ENCODE measurements at regions not wholly inside any gene's neighbourhood (a gene's known extent, or its start where the extent isn't known, plus 50 kb on each side); places are given as distances from the start of the nearest gene placed in this dataset.

DNA sequence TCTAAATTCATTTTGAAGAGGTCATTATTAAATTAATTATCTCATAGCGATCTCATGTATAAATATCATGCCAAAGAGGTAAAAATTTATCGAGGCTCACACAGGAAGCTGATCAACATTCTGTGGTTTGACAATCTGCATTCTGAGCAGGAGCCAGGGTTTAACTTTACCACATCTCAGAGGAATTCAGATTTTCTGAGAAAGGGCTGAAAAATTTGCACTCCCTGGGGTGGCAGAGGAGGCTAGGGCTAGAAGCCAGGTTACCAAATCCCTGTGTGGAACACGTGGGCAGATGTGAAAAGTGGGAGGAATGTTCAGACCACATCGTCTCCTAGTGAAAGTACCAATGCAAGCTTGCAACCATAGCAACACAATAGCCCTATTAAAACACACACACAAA is 63.5 kb upstream of the CTLA4 start:
- H3K27me3 ChIP-seq (ENCODE audit: control insufficient read depth, insufficient read depth, low read length) = no peaks in the 10 kb centered on the region
- peaks cover 13% of the 10 kb centered on the region for H3K9me3 ChIP-seq (ENCODE audit: control insufficient read depth, low read depth, low read length)
- 100% methylated on average over 1 of the region's 4 CpGs for WGBS (ENCODE audit: insufficient coverage, low lambda C conversion rate)
- H3K36me3 ChIP-seq (ENCODE audit: control insufficient read depth, insufficient read depth, low read length) = no peaks in the 10 kb centered on the region
- no peak for DNase-seq
- no peak overlapping the region for H3K27ac ChIP-seq (ENCODE audit: low read length)
- no peak overlapping the region for H3K4me3 ChIP-seq (ENCODE audit: low read length)
- no peaks in the 10 kb centered on the region for H3K4me1 ChIP-seq (ENCODE audit: control insufficient read depth, insufficient read depth, low read length)

DNA sequence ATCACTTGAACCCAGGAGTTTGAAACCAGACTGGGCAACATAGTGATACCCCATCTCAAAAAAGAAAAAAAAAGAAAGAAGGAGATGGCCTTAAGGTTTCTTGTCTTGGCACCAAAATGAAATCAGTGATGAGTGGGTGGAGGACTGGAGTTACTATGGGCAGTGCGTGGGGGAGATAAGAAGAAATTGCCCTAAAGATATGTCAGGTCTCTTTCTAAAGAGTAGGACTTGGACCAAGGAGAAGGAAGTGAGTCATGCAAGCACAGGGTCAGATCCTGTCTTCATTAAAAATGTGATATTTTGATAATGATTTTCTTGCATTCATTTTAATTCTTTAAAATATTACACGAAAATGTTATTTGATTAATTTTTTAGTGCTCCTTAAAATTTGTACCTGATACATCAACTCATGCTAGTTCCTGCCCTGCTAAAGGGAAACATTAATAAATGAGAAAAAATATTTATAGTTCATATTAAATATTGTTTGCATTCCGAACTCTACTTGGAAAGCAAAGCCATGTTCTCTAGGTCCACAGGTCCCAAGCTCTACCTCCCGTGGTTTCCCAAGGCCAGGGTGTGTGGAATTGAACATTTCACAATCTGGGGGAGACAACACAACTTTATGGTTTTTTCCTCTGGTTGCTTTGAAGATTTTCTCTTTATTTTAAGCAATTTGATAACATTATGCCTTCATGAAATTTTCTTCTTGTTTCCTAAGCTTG is 62.6 kb upstream of the CTLA4 start:
- Histone ChIP-seq H3K36me3 (ENCODE audit: control insufficient read depth, insufficient read depth, low read length) (no peaks in the 10 kb centered on the region), H3K27me3 (ENCODE audit: control insufficient read depth, insufficient read depth, low read length) (no peaks in the 10 kb centered on the region), H3K27ac (ENCODE audit: low read length) (no peak overlapping the region), H3K4me1 (ENCODE audit: control insufficient read depth, insufficient read depth, low read length) (no peaks in the 10 kb centered on the region), H3K4me3 (ENCODE audit: low read length) (no peak overlapping the region), H3K9me3 (ENCODE audit: control insufficient read depth, low read depth, low read length) (peaks cover 13% of the 10 kb centered on the region)
- no peak for DNase-seq
- WGBS (ENCODE audit: insufficient coverage, low lambda C conversion rate) = 88% methylated on average over 2 of the region's 4 CpGs

DNA sequence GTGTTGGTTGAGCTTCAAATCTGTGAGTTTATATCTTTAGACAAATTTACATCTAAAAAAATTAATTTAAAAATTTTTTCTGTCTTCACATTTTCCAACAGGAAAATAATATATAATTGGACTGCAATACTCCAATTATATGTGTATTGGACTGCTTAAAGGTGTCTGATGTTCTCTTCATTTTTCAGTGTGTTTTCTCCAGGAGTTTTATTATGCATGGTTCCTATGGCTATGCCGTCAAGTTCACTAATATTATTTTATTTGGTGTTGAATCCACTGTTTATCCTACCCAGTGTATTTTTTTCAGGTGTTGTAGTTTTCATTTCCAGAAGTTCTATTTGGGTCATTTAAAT is 62.1 kb upstream of the CTLA4 start:
- no peak for DNase-seq
- H3K27ac ChIP-seq (ENCODE audit: low read length) = no peak overlapping the region
- no peak overlapping the region for H3K4me3 ChIP-seq (ENCODE audit: low read length)
- no peaks in the 10 kb centered on the region for H3K36me3 ChIP-seq (ENCODE audit: control insufficient read depth, insufficient read depth, low read length)
- no peaks in the 10 kb centered on the region for H3K4me1 ChIP-seq (ENCODE audit: control insufficient read depth, insufficient read depth, low read length)
- no peaks in the 10 kb centered on the region for H3K27me3 ChIP-seq (ENCODE audit: control insufficient read depth, insufficient read depth, low read length)
- peaks cover 11% of the 10 kb centered on the region for H3K9me3 ChIP-seq (ENCODE audit: control insufficient read depth, low read depth, low read length)
- WGBS (ENCODE audit: insufficient coverage, low lambda C conversion rate) = 83% methylated on average over 1 of the region's 1 CpG

DNA sequence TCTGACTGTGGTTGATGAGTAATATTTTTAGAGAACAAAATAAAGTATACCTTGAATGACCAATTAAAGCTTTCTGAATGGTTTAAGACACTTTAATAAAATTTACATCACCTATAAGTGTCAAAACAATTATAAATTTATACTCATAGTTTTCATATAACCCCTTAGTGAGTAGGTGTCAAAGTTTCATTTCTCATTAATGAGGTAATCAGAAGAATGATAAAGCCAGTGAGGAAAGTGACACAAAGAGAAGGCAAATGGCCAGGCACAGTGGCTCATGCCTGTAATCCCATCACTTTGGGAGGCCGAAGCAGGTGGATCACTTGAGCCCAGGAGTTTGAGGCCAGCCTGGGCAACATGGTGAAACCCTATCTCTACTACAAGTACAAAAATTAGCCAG is 60.8 kb upstream of the CTLA4 start:
- Histone ChIP-seq H3K36me3 (ENCODE audit: control insufficient read depth, insufficient read depth, low read length) (no peaks in the 10 kb centered on the region), H3K4me3 (ENCODE audit: low read length) (no peak overlapping the region), H3K27me3 (ENCODE audit: control insufficient read depth, insufficient read depth, low read length) (no peaks in the 10 kb centered on the region), H3K9me3 (ENCODE audit: control insufficient read depth, low read depth, low read length) (peaks cover 8% of the 10 kb centered on the region), H3K27ac (ENCODE audit: low read length) (no peak overlapping the region), H3K4me1 (ENCODE audit: control insufficient read depth, insufficient read depth, low read length) (peaks cover 10% of the 10 kb centered on the region)
- no CpG with 5 or more reads among the region's 1 CpG for WGBS (ENCODE audit: insufficient coverage, low lambda C conversion rate)
- no peak for DNase-seq

DNA sequence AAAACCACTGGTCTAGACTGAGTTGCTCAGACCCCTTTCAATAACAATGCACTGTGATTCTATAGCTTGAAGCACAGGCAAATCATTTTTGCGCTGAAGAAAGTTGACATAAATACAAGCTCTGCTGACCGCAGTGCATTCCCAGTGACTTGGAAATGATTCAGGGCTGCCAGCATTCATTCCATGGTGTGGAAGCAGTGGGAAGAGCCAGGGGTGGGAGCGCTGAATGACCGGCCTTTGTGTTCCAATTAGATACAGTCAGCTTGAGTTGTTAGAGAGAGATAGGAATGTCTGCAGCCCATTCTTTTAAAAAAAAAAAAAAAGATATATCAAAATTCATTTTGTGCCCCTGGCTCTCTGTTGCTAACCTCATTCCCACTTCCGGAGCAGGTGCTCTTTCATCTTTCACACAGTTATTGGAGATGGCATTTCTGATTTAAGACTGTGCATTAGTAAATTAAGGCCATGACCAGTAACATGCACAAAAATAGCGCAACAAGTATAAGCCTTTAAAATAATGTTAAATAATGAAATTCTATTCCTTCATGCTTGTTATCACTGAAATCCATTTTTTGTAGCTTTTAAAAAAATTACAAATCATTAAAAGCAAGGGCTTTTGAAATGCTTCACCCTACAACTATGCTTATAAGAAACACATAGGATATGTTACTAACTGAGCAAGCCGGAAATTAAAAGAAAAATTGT is 59.4 kb upstream of the CTLA4 start:
- H3K4me3 ChIP-seq (ENCODE audit: low read length) = no peak overlapping the region
- no peaks in the 10 kb centered on the region for H3K27me3 ChIP-seq (ENCODE audit: control insufficient read depth, insufficient read depth, low read length)
- 86% methylated on average over 2 of the region's 7 CpGs for WGBS (ENCODE audit: insufficient coverage, low lambda C conversion rate)
- H3K36me3 ChIP-seq (ENCODE audit: control insufficient read depth, insufficient read depth, low read length) = no peaks in the 10 kb centered on the region
- no peak overlapping the region for H3K27ac ChIP-seq (ENCODE audit: low read length)
- H3K4me1 ChIP-seq (ENCODE audit: control insufficient read depth, insufficient read depth, low read length) = peaks cover 24% of the 10 kb centered on the region
- no peak for DNase-seq
- H3K9me3 ChIP-seq (ENCODE audit: control insufficient read depth, low read depth, low read length) = peaks cover 7% of the 10 kb centered on the region

DNA sequence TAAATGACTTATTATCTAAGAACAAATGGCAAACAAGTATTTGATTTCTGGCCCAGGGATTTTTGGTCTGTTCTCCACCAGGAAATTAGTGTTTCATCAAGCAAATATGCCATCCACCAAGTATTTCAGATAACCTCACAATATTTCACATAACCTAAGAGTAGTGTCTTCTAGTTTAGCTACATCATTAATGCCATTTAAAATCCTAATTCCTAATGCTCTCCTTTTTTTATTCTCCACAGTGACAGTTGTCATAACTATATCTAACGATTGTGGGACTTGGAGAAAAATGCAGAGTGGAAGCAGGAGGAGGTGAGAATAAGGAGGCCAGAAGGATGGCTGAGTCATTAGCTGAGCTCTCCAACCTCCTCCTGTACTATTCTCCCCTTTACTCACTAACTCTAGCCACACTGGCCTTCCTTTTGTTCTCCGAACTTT is 58.5 kb upstream of the CTLA4 start:
- Histone ChIP-seq H3K9me3 (ENCODE audit: control insufficient read depth, low read depth, low read length) (peaks cover 6% of the 10 kb centered on the region), H3K4me3 (ENCODE audit: low read length) (no peak overlapping the region), H3K27me3 (ENCODE audit: control insufficient read depth, insufficient read depth, low read length) (no peaks in the 10 kb centered on the region), H3K4me1 (ENCODE audit: control insufficient read depth, insufficient read depth, low read length) (peaks cover 33% of the 10 kb centered on the region), H3K27ac (ENCODE audit: low read length) (no peak overlapping the region), H3K36me3 (ENCODE audit: control insufficient read depth, insufficient read depth, low read length) (no peaks in the 10 kb centered on the region)
- DNase-seq = no peak
- no CpG with 5 or more reads among the region's 2 CpGs for WGBS (ENCODE audit: insufficient coverage, low lambda C conversion rate)

DNA sequence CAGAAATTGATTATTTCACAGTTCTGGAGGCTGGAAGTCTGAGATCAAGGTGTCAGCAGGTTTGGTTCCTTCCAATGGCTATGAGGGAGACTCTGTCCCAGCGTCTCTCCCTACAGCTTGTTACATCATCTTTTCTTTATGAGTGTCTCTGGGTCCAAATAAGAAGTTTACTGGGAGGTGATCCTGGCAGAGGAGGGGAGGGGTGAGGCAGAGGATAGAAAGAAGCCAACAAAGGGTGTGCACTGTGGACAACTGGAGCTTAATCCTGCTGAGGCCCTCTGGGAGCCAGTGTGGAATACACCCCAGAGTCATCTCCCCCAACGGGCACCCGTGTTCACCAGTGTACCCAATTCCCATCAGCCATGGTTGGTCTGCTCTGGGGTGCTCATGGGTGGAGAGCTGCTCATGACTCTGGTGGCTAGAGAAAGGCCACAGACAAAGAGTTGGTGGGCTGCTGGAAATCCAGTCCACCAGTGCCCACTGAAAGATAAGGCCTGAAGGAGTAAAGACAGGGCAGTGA is 57.5 kb upstream of the CTLA4 start:
- H3K27ac ChIP-seq (ENCODE audit: low read length) = no peak overlapping the region
- H3K4me1 ChIP-seq (ENCODE audit: control insufficient read depth, insufficient read depth, low read length) = peaks cover 42% of the 10 kb centered on the region
- DNase-seq = no peak
- WGBS (ENCODE audit: insufficient coverage, low lambda C conversion rate) = no CpG with 5 or more reads among the region's 3 CpGs
- H3K4me3 ChIP-seq (ENCODE audit: low read length) = no peak overlapping the region
- H3K27me3 ChIP-seq (ENCODE audit: control insufficient read depth, insufficient read depth, low read length) = no peaks in the 10 kb centered on the region
- peaks cover 2% of the 10 kb centered on the region for H3K9me3 ChIP-seq (ENCODE audit: control insufficient read depth, low read depth, low read length)
- H3K36me3 ChIP-seq (ENCODE audit: control insufficient read depth, insufficient read depth, low read length) = no peaks in the 10 kb centered on the region

DNA sequence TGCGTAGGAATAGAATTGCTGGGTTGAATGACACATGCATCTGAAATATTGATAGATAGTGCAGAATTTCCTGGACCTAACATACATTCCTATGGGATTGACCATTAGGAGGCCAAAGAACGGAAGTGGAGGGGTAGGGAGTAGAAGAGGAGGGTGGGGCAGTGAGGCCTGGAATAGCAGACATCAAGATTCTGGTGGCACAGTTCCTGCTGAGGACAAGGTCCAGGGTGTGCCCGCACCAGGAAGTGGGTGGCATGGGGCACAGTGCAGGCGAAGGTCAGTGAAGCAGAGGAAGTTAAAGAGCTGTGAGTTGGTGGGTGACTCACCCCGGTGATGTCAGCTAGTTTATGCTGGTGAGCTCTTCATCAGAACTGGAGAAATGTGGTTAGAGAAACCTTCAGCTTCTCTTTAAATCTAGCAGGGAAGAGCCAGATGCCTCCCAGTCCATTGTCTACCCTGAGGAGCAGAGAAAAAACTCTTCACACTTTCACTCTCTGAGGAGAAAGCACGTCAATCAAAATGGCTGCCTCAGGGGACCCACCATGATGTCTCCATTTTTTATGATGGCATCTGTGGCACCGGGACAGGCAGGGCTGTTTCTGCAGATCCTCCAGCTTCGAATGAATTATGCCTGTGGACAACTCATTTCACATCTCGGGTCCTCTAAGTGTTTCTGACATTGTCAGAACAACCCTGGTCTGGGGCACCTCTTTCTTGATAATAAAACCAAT is 55.9 kb upstream of the CTLA4 start:
- peak; percentile 94 to 96 for DNase-seq
- 60% methylated on average over 2 of the region's 9 CpGs for WGBS (ENCODE audit: insufficient coverage, low lambda C conversion rate)
- peaks cover 42% of the 10 kb centered on the region for H3K4me1 ChIP-seq (ENCODE audit: control insufficient read depth, insufficient read depth, low read length)

DNA sequence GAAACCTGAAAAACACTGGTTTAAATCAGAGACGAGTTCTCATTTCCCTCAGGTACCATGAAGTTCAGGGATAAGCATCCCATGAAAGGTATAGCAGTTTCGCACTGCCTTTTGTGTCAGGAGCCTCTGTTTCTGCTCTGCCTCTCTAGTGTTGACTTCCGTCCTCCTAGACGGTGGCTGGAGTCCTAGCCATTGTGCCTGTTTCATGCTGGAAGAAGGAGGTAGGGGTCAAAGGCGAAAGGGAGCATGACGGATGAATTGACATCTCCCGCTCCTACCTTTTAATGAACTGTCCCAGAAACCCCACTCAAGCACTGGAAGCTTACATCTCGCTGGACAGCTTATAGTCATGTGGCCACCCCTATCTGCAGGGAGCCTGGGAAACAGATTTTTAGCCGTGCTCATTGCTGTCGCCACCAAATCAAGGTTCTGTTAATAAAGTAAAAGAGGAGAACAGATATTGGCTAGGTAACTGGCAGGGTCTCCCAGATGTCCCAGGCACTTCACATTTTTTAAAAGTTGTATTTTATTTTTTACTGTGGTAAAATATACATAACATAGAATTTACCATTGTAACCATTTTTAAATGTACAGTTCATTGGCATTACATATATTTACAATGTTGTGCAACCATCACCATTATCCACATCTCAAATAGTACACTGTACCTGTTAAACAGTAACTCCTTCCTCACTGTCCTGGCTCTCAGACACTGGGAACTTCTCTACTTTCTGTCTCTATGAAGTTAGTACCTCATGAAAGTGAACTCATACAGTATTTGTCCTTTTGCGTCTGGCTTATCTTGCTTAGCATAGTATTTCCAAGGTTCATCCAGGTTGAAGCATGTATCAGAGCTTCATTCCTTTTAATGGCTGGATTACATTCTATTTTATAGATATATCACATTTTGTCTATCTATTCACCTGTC is 55.0 kb upstream of the CTLA4 start:
- DNase-seq = peak; percentile 67 to 84
- Histone ChIP-seq H3K27me3 (ENCODE audit: control insufficient read depth, insufficient read depth, low read length) (no peaks in the 10 kb centered on the region), H3K27ac (ENCODE audit: low read length) (peak overlapping the region; percentile 78), H3K4me3 (ENCODE audit: low read length) (no peak overlapping the region), H3K4me1 (ENCODE audit: control insufficient read depth, insufficient read depth, low read length) (peaks cover 42% of the 10 kb centered on the region), H3K9me3 (ENCODE audit: control insufficient read depth, low read depth, low read length) (no peaks in the 10 kb centered on the region), H3K36me3 (ENCODE audit: control insufficient read depth, insufficient read depth, low read length) (no peaks in the 10 kb centered on the region)
- no CpG with 5 or more reads among the region's 11 CpGs for WGBS (ENCODE audit: insufficient coverage, low lambda C conversion rate)

More for the DNA sequence above, 55.9 kb upstream of the CTLA4 start:
- no peaks in the 10 kb centered on the region for H3K36me3 ChIP-seq (ENCODE audit: control insufficient read depth, insufficient read depth, low read length)
- no peaks in the 10 kb centered on the region for H3K9me3 ChIP-seq (ENCODE audit: control insufficient read depth, low read depth, low read length)
- no peaks in the 10 kb centered on the region for H3K27me3 ChIP-seq (ENCODE audit: control insufficient read depth, insufficient read depth, low read length)
- H3K4me3 ChIP-seq (ENCODE audit: low read length) = no peak overlapping the region
- peak overlapping the region; percentile 78 for H3K27ac ChIP-seq (ENCODE audit: low read length)

All from large intestine (tissue), 3 donors.